ENCODE measurements at regions not wholly inside any gene's neighbourhood (a gene's known extent, or its start where the extent isn't known, plus 50 kb on each side); places are given as distances from the start of the nearest gene placed in this dataset.
"Not testable (repeated sequence)": the region's sequence is repeated elsewhere in the genome, so short reads cannot be mapped to it uniquely, and the experiment has no call there.

DNA sequence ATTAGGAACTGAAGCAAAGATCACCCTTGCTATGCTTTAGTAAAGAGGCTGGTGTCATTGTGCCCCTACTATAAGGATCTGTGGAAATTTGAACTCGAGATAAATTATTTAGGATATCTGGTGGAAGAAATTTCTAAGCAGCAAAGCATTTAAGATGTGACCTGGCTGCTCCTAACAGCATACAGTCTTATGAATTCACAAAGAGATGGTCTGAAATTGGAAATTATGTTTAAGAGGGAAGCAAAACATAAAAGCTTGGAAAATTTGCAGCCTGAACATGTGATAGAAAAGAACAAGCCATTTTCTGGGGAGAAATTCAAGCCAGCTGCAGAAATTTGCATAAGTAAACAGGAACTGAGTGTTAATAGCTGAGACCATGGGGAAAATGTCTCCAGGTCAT lies 223.7 kb downstream of the FBXO4 start:
- DNase-seq (ENCODE audit: unreplicated experiment): no peak
- Mint-ChIP-seq H3K27me3 (ENCODE audit: insufficient read depth, unreplicated experiment) (no peaks in the 10 kb centered on the region), H3K9me3 (ENCODE audit: unreplicated experiment) (peaks cover 20% of the 10 kb centered on the region), H3K4me1 (ENCODE audit: insufficient read depth, unreplicated experiment) (no peaks in the 10 kb centered on the region), H3K27ac (ENCODE audit: low read depth, unreplicated experiment) (no peak overlapping the region), H3K4me3 (ENCODE audit: unreplicated experiment) (no peak overlapping the region), H3K36me3 (ENCODE audit: insufficient read depth, unreplicated experiment) (no peaks in the 10 kb centered on the region)
- intact Hi-C loops (cut with micrococcal nuclease): no loop called here
- TF ChIP-seq, protein P1, sequence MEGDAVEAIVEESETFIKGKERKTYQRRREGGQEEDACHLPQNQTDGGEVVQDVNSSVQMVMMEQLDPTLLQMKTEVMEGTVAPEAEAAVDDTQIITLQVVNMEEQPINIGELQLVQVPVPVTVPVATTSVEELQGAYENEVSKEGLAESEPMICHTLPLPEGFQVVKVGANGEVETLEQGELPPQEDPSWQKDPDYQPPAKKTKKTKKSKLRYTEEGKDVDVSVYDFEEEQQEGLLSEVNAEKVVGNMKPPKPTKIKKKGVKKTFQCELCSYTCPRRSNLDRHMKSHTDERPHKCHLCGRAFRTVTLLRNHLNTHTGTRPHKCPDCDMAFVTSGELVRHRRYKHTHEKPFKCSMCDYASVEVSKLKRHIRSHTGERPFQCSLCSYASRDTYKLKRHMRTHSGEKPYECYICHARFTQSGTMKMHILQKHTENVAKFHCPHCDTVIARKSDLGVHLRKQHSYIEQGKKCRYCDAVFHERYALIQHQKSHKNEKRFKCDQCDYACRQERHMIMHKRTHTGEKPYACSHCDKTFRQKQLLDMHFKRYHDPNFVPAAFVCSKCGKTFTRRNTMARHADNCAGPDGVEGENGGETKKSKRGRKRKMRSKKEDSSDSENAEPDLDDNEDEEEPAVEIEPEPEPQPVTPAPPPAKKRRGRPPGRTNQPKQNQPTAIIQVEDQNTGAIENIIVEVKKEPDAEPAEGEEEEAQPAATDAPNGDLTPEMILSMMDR (IDR thresholded peaks at IDR 0.05; ENCODE audit: unreplicated experiment): no peak
- ChIA-PET POLR2A (no interaction called here), CTCF (no interaction called here)
- BruUV-seq (replicated peaks): no TSS peak

GRCh38 chr5:42157215-42157614 lies 232.1 kb downstream of the FBXO4 start:
- ChIA-PET POLR2A (no interaction called here), CTCF (interaction anchor here (1.1 kb wide), 1 partner anchor 499 kb away, joined by 4 read pairs; no protein-coding TSS in a partner anchor)
- no peaks in the 10 kb centered on the region for H3K9me3 Mint-ChIP-seq (ENCODE audit: unreplicated experiment)
- intact Hi-C loops (cut with micrococcal nuclease): no loop called here
- H3K27ac Mint-ChIP-seq (ENCODE audit: low read depth, unreplicated experiment): no peak overlapping the region
- DNase-seq (ENCODE audit: unreplicated experiment): peak; percentile 30
- H3K4me3 Mint-ChIP-seq (ENCODE audit: unreplicated experiment): no peak overlapping the region
- no peaks in the 10 kb centered on the region for H3K27me3 Mint-ChIP-seq (ENCODE audit: insufficient read depth, unreplicated experiment)
- TF ChIP-seq, protein P1 (IDR thresholded peaks at IDR 0.05; ENCODE audit: unreplicated experiment): no peak
- peaks cover 6% of the 10 kb centered on the region for H3K4me1 Mint-ChIP-seq (ENCODE audit: insufficient read depth, unreplicated experiment)
- no TSS peak for BruUV-seq (replicated peaks)
- H3K36me3 Mint-ChIP-seq (ENCODE audit: insufficient read depth, unreplicated experiment): no peaks in the 10 kb centered on the region

GRCh38 chr5:42163083-42163482 lies 238.0 kb downstream of the FBXO4 start:
- intact Hi-C loops (cut with micrococcal nuclease): no loop called here
- POLR2A ChIA-PET: no interaction called here
- Mint-ChIP-seq H3K36me3 (ENCODE audit: insufficient read depth, unreplicated experiment) (no peaks in the 10 kb centered on the region), H3K27me3 (ENCODE audit: insufficient read depth, unreplicated experiment) (no peaks in the 10 kb centered on the region), H3K4me1 (ENCODE audit: insufficient read depth, unreplicated experiment) (no peaks in the 10 kb centered on the region), H3K9me3 (ENCODE audit: unreplicated experiment) (no peaks in the 10 kb centered on the region), H3K4me3 (ENCODE audit: unreplicated experiment) (no peak overlapping the region), H3K27ac (ENCODE audit: low read depth, unreplicated experiment) (no peak overlapping the region)
- CTCF ChIA-PET: interaction anchor here (0.6 to 0.7 kb wide), 2 partner anchors 212 to 1231 kb away, joined by 3 read pairs; no protein-coding TSS in a partner anchor
- no TSS peak for BruUV-seq (replicated peaks)
- TF ChIP-seq, protein P1 (IDR thresholded peaks at IDR 0.05; ENCODE audit: unreplicated experiment): no peak
- DNase-seq (ENCODE audit: unreplicated experiment): no peak

DNA sequence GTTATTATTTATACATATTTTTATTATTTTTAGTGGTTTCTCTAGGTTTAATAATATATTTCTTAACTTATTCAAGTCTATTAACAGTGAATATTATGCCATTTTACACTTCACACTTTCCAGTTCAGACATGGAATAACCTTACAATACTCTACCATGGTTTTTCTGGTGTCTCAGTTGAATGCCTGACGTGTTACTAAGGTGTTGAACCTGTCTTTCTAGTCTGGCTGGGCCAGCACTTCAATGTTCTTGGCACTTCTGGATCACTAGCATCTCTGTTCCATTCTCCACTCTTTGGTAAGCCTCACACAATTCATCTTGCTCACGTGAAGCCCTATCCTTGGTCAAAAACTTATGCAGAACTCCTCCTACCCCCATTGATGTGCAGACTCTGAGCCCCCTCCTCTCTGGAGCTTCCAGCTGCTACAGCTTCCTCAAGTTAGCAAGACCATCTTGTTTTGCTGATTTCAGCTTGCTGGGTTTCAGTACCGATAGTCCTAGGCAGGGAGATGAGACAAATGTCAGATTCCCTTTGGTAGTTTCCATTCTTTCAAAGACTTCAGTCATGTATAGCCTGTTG lies 243.1 kb downstream of the FBXO4 start:
- H3K4me3 Mint-ChIP-seq (ENCODE audit: unreplicated experiment): no peak overlapping the region
- H3K27me3 Mint-ChIP-seq (ENCODE audit: insufficient read depth, unreplicated experiment): no peaks in the 10 kb centered on the region
- ChIA-PET CTCF (no interaction called here), POLR2A (no interaction called here)
- TF ChIP-seq, protein P1 (IDR thresholded peaks at IDR 0.05; ENCODE audit: unreplicated experiment): no peak
- no peak for DNase-seq (ENCODE audit: unreplicated experiment)
- H3K9me3 Mint-ChIP-seq (ENCODE audit: unreplicated experiment): no peaks in the 10 kb centered on the region
- intact Hi-C loops (cut with micrococcal nuclease): no loop called here
- H3K27ac Mint-ChIP-seq (ENCODE audit: low read depth, unreplicated experiment): no peak overlapping the region
- no peaks in the 10 kb centered on the region for H3K36me3 Mint-ChIP-seq (ENCODE audit: insufficient read depth, unreplicated experiment)
- H3K4me1 Mint-ChIP-seq (ENCODE audit: insufficient read depth, unreplicated experiment): no peaks in the 10 kb centered on the region
- BruUV-seq (replicated peaks): no TSS peak

DNA sequence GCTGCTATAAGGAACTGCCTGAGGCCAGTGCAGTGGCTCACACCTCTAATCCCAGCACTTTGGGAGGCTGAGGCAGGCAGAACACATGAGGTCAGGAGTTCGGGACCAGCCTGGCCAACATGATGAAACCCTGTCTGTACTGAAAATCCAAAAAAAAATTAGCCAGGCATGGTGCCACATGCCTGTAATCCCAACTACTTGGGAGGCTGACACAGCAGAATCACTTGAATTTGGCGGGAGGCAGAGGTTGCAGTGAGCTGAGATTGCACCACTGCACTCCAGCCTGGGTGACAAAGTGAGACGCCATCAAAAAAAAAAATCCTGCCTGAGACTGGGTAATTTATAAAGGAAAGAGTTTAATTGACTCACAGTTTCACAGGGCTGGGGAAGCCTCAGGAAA lies 247.1 kb upstream of the GHR start:
- DNase-seq (ENCODE audit: unreplicated experiment); intact Hi-C loops (cut with micrococcal nuclease); CTCF ChIA-PET; BruUV-seq (replicated peaks); H3K27ac Mint-ChIP-seq (ENCODE audit: low read depth, unreplicated experiment); H3K36me3 Mint-ChIP-seq (ENCODE audit: insufficient read depth, unreplicated experiment); POLR2A ChIA-PET; H3K27me3 Mint-ChIP-seq (ENCODE audit: insufficient read depth, unreplicated experiment); H3K4me3 Mint-ChIP-seq (ENCODE audit: unreplicated experiment); H3K4me1 Mint-ChIP-seq (ENCODE audit: insufficient read depth, unreplicated experiment); H3K9me3 Mint-ChIP-seq (ENCODE audit: unreplicated experiment): not testable (repeated sequence)

GRCh38 chr5:42179843-42180242 lies 243.4 kb upstream of the GHR start:
- H3K36me3 Mint-ChIP-seq (ENCODE audit: insufficient read depth, unreplicated experiment); CTCF ChIA-PET; H3K4me1 Mint-ChIP-seq (ENCODE audit: insufficient read depth, unreplicated experiment); H3K4me3 Mint-ChIP-seq (ENCODE audit: unreplicated experiment); intact Hi-C loops (cut with micrococcal nuclease); BruUV-seq (replicated peaks); DNase-seq (ENCODE audit: unreplicated experiment); H3K27ac Mint-ChIP-seq (ENCODE audit: low read depth, unreplicated experiment); H3K9me3 Mint-ChIP-seq (ENCODE audit: unreplicated experiment); POLR2A ChIA-PET; H3K27me3 Mint-ChIP-seq (ENCODE audit: insufficient read depth, unreplicated experiment): not testable (repeated sequence)

Data from MCF 10A (cell line).